Upper lobe of left lung (tissue), 4 donors: ENCODE measurements at regions not wholly inside any gene's neighbourhood (a gene's known extent, or its start where the extent isn't known, plus 50 kb on each side); places are given as distances from the start of the nearest gene placed in this dataset.

Experiments used
- POLR2A ChIP-seq, 4 donors: fragments of 450-650 bp; IDR thresholded peaks; one replicate each; pipeline ENCODE4 v1.5.1; 2016 to 2017; ENCODE audit warnings: antibody characterized with exemption in 4 of 4, mild to moderate bottlenecking in 2 of 4
- TF ChIP-seq, protein P1 (sequence below), 6 experiments: fragments of 450-650 bp in 4 of 6; fragments of 200-600 bp in 2 of 6; sonication (generic) in 2 of 6; IDR thresholded peaks; one replicate each; pipeline ENCODE4 v1.5.1; 2016 to 2019; ENCODE audit warnings: antibody characterized with exemption in 6 of 6

- no peak for TF ChIP-seq POLR2A (IDR thresholded peaks at IDR 0.05)
- TF ChIP-seq, protein P1, sequence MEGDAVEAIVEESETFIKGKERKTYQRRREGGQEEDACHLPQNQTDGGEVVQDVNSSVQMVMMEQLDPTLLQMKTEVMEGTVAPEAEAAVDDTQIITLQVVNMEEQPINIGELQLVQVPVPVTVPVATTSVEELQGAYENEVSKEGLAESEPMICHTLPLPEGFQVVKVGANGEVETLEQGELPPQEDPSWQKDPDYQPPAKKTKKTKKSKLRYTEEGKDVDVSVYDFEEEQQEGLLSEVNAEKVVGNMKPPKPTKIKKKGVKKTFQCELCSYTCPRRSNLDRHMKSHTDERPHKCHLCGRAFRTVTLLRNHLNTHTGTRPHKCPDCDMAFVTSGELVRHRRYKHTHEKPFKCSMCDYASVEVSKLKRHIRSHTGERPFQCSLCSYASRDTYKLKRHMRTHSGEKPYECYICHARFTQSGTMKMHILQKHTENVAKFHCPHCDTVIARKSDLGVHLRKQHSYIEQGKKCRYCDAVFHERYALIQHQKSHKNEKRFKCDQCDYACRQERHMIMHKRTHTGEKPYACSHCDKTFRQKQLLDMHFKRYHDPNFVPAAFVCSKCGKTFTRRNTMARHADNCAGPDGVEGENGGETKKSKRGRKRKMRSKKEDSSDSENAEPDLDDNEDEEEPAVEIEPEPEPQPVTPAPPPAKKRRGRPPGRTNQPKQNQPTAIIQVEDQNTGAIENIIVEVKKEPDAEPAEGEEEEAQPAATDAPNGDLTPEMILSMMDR (IDR thresholded peaks at IDR 0.05) = no peak
Observed at GRCh38 chr3:67957268-67957667, 302.9 kb upstream of the SUCLG2 start.
